ENCODE measurements at regions not wholly inside any gene's neighbourhood (a gene's known extent, or its start where the extent isn't known, plus 50 kb on each side); places are given as distances from the start of the nearest gene placed in this dataset.

DNA sequence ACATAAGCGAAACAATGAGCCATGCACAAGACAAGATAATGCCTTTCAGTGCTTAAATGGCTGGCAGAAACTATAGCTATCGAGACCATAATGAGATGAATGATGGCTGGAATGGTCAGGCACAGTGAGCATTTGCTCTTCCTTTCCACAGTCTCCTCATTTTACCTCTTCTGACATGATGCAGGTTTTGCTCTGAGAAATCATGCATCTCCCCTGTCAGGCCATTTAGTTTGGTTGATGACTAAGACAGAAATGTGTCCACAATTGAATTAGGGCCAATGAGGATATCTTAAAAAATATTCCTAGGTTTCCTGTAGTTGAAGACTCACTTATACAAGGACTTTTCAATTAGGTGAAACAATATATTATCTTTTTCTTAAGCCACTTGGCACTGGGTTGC is 475.1 kb downstream of the TMEM232 start:
- TF ChIP-seq, protein P1, sequence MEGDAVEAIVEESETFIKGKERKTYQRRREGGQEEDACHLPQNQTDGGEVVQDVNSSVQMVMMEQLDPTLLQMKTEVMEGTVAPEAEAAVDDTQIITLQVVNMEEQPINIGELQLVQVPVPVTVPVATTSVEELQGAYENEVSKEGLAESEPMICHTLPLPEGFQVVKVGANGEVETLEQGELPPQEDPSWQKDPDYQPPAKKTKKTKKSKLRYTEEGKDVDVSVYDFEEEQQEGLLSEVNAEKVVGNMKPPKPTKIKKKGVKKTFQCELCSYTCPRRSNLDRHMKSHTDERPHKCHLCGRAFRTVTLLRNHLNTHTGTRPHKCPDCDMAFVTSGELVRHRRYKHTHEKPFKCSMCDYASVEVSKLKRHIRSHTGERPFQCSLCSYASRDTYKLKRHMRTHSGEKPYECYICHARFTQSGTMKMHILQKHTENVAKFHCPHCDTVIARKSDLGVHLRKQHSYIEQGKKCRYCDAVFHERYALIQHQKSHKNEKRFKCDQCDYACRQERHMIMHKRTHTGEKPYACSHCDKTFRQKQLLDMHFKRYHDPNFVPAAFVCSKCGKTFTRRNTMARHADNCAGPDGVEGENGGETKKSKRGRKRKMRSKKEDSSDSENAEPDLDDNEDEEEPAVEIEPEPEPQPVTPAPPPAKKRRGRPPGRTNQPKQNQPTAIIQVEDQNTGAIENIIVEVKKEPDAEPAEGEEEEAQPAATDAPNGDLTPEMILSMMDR (conservative IDR thresholded peaks at IDR 0.05; ENCODE audit: low read depth, low read length) = no peak
- TF ChIP-seq RAD21 (IDR thresholded peaks at IDR 0.05; ENCODE audit: low read length) (no peak), SMC3 (IDR thresholded peaks at IDR 0.05; ENCODE audit: low read depth, low read length) (no peak), RFX5 (IDR thresholded peaks at IDR 0.05; ENCODE audit: low read depth, low read length) (no peak), POLR2A (IDR thresholded peaks at IDR 0.05; ENCODE audit: low read depth, low read length) (no peak), BHLHE40 (IDR thresholded peaks at IDR 0.05; ENCODE audit: low read depth, low read length) (no peak), MXI1 (IDR thresholded peaks at IDR 0.05; ENCODE audit: borderline replicate concordance, low read depth, low read length) (no peak), RCOR1 (IDR thresholded peaks at IDR 0.05; ENCODE audit: insufficient replicate concordance, low read length) (no peak), MAFK (IDR thresholded peaks at IDR 0.05; ENCODE audit: low read depth, low read length) (no peak)
- TF ChIP-seq, protein P2, sequence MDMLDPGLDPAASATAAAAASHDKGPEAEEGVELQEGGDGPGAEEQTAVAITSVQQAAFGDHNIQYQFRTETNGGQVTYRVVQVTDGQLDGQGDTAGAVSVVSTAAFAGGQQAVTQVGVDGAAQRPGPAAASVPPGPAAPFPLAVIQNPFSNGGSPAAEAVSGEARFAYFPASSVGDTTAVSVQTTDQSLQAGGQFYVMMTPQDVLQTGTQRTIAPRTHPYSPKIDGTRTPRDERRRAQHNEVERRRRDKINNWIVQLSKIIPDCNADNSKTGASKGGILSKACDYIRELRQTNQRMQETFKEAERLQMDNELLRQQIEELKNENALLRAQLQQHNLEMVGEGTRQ (IDR thresholded peaks at IDR 0.05; ENCODE audit: low read depth, low read length) = no peak
- TF ChIP-seq, protein P3, sequence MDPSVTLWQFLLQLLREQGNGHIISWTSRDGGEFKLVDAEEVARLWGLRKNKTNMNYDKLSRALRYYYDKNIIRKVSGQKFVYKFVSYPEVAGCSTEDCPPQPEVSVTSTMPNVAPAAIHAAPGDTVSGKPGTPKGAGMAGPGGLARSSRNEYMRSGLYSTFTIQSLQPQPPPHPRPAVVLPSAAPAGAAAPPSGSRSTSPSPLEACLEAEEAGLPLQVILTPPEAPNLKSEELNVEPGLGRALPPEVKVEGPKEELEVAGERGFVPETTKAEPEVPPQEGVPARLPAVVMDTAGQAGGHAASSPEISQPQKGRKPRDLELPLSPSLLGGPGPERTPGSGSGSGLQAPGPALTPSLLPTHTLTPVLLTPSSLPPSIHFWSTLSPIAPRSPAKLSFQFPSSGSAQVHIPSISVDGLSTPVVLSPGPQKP (IDR thresholded peaks at IDR 0.05; ENCODE audit: borderline replicate concordance, low read depth, low read length) = no peak

All from IMR-90 (cell line).